D721Med (cell line): ENCODE measurements at regions not wholly inside any gene's neighbourhood (a gene's known extent, or its start where the extent isn't known, plus 50 kb on each side); places are given as distances from the start of the nearest gene placed in this dataset.
"Not testable (repeated sequence)": the region's sequence is repeated elsewhere in the genome, so short reads cannot be mapped to it uniquely, and the experiment has no call there.

Experiments used
- DNase-seq: peaks from one replicate; pipeline ENCODE4 v3.0.0; 2011; ENCODE audit warnings: low spot score; ENCODE audit not compliant: insufficient read length
- FAIRE-seq: peaks from 2 replicates; lab custom pipeline; 2011; peaks lifted over from hg19 to GRCh38; lab: Jason Lieb, UNC
- CTCF ChIP-seq: IDR thresholded peaks from 2 replicates; pipeline ENCODE4 v1.5.1; 2012; ENCODE audit warnings: mild to moderate bottlenecking, control low read depth; ENCODE audit not compliant: insufficient read depth; ENCODE audit errors: missing control alignments

- DNase-seq = no peak
- no peak for FAIRE-seq
- TF ChIP-seq CTCF = no peak
Observed at GRCh38 chr15:95142531-95142930, 911.2 kb downstream of the MCTP2 start.

GRCh38 chr15:95146481-95146880, 915.1 kb downstream of the MCTP2 start:
- DNase-seq (no peak), FAIRE-seq (no peak)
- TF ChIP-seq CTCF = no peak

GRCh38 chr15:95148183-95148582, 916.8 kb downstream of the MCTP2 start:
- DNase-seq (no peak), FAIRE-seq (no peak)
- no peak for TF ChIP-seq CTCF

DNA sequence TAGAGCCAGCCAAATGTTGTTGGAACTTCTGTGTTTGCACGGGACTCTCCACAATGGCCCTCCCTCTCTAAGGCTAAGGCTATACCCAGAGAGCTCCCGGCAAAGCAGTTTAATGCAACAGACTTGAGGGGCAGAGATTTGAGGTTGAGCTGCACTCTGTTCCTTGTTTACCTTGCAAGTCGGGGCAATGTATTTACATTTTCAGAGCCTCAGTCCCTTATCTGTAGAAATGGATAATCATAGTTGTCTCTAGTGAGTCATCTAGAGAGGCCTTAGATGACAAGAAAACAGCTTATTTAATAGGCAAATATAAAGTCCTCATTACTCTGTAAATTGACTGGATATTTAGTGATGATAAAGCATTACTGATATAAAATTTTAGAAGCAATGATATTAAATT, 917.7 kb downstream of the MCTP2 start:
- DNase-seq = no peak

GRCh38 chr15:95149771-95150170, 918.4 kb downstream of the MCTP2 start:
- no peak for TF ChIP-seq CTCF
- FAIRE-seq = no peak

More for the DNA sequence above, 917.7 kb downstream of the MCTP2 start:
- no peak for FAIRE-seq
- no peak for TF ChIP-seq CTCF

DNA sequence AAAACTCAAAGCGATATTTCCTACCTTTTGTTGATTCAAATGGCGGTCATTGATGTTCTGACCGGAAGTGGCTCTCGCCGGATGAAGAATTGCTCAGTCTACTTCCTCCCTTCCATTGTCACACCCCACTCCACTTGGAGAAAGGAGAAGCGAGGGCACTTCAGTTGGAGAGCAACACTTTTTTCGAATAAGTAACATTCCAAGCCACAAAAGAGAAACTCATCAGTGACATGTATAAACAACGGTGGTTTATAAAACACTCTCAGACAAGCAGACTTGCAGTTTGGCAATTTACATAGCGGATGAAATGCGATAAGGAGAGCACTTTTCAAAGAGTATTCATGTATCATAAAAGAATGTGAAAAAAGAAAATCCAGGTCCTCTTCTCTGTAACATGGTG, 919.1 kb downstream of the MCTP2 start:
- FAIRE-seq = no peak
- TF ChIP-seq CTCF = no peak

More at GRCh38 chr15:95149771-95150170, 918.4 kb downstream of the MCTP2 start:
- no peak for DNase-seq

GRCh38 chr15:95152741-95153140, 921.4 kb downstream of the MCTP2 start:
- no peak for DNase-seq
- no peak for TF ChIP-seq CTCF
- no peak for FAIRE-seq

More for the DNA sequence above, 919.1 kb downstream of the MCTP2 start:
- no peak for DNase-seq

GRCh38 chr15:95153201-95153600, 921.8 kb downstream of the MCTP2 start:
- not testable (repeated sequence) for FAIRE-seq, DNase-seq
